Activated CD4-positive, alpha-beta memory T cell treated with anti-CD3 and anti-CD28 coated beads for 36 hours (primary cell): ENCODE measurements at regions not wholly inside any gene's neighbourhood (a gene's known extent, or its start where the extent isn't known, plus 50 kb on each side); places are given as distances from the start of the nearest gene placed in this dataset.

Experiments
- CTCF ChIA-PET: fragments of 350-600 bp; sonication (Branson Sonifier 250); formaldehyde crosslinking; loops from one replicate; lab custom pipeline; 2021; ENCODE audit warnings: antibody characterized with exemption, inconsistent platforms; lab: Charles Lee
- POLR2A ChIA-PET: fragments of 350-600 bp; sonication (Branson Sonifier 250); formaldehyde crosslinking; loops from one replicate; lab custom pipeline; 2021; ENCODE audit warnings: antibody characterized with exemption; lab: Charles Lee
- DNase-seq: peaks from one replicate; pipeline ENCODE4 v3.0.0-alpha.2; 2020
- H3K27ac Mint-ChIP-seq: one replicate; pipeline ENCODE4 v1.8.0; 2021; ENCODE audit warnings: mixed read lengths
- H3K27me3 Mint-ChIP-seq: one replicate; pipeline ENCODE4 v1.8.0; 2021; ENCODE audit warnings: mixed read lengths
- H3K36me3 Mint-ChIP-seq: one replicate; pipeline ENCODE4 v1.8.0; 2021; ENCODE audit warnings: mixed read lengths
- H3K4me1 Mint-ChIP-seq: one replicate; pipeline ENCODE4 v1.8.0; 2021; ENCODE audit warnings: low read depth, mixed read lengths
- H3K4me3 Mint-ChIP-seq: one replicate; pipeline ENCODE4 v1.8.0; 2021; ENCODE audit warnings: mild to moderate bottlenecking, mixed read lengths
- H3K9me3 Mint-ChIP-seq: one replicate; pipeline ENCODE4 v1.8.0; 2021; ENCODE audit warnings: mixed read lengths
- intact Hi-C: fragments of 100-400 bp; cut with micrococcal nuclease; formaldehyde crosslinking; loops from one replicate; pipeline ENCODE4 v1.15.1; 2023

- intact Hi-C loops: no loop called here
- POLR2A ChIA-PET: no interaction called here
- Mint-ChIP-seq H3K27me3 (peaks cover 7% of the 10 kb centered on the region), H3K9me3 (peaks cover 3% of the 10 kb centered on the region), H3K4me3 (no peak overlapping the region), H3K4me1 (no peaks in the 10 kb centered on the region), H3K36me3 (no peaks in the 10 kb centered on the region), H3K27ac (no peak overlapping the region)
- CTCF ChIA-PET: no interaction called here
- no peak for DNase-seq
Observed at GRCh38 chr2:176769021-176769420, 443.6 kb upstream of the HNRNPA3 start.

DNA sequence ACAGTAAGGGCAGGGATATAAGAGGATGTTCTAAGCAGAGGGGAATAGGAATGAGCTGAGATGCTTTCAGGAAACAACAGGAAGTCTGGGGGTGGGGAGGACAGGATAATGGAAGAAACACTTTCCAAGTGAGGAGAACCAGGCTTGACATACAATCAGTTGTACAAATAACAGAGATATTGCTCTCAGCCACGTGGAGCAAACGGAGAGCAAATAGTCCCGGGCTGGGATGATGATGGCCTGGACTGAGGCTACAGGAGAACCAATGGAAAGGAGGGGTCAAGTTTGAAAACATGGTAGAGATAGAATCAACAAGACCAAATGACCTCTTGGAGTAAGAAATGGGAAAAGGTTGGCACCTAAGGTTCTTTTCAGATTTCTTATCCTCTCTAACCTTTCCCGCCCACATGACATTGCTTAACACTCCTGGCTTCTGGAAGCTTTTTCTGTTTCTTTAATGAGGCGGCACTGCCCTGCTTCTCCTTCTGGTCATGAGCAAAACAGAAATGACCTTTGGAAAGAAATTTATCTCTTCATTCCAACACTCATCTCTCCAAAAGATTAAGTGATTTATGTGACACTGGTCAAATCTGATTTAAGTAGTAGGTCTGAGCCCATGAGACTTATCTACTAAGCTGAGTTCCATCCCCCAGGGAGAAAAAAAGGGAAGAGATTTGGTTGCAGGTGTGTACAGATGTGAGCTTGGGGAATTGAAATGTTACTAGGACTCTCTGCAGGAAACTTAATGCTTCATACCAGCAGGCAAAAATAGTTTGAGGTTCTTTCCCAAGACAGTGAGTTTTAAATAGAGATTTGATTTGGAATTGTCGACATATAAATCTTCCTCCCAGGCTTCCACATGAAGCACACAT lies 442.9 kb upstream of the HNRNPA3 start:
- ChIA-PET CTCF (no interaction called here), POLR2A (no interaction called here)
- H3K4me1 Mint-ChIP-seq: no peaks in the 10 kb centered on the region
- peaks cover 6% of the 10 kb centered on the region for H3K27me3 Mint-ChIP-seq
- H3K36me3 Mint-ChIP-seq: no peaks in the 10 kb centered on the region
- no peak overlapping the region for H3K4me3 Mint-ChIP-seq
- H3K27ac Mint-ChIP-seq: no peak overlapping the region
- intact Hi-C loops: no loop called here
- no peak for DNase-seq
- peaks cover 3% of the 10 kb centered on the region for H3K9me3 Mint-ChIP-seq

- intact Hi-C loops: no loop called here
- no peak overlapping the region for H3K27ac Mint-ChIP-seq
- no peak for DNase-seq
- ChIA-PET POLR2A (no interaction called here), CTCF (no interaction called here)
- H3K9me3 Mint-ChIP-seq: peaks cover 3% of the 10 kb centered on the region
- no peaks in the 10 kb centered on the region for H3K36me3 Mint-ChIP-seq
- no peaks in the 10 kb centered on the region for H3K4me1 Mint-ChIP-seq
- H3K4me3 Mint-ChIP-seq: no peak overlapping the region
- H3K27me3 Mint-ChIP-seq: peaks cover 6% of the 10 kb centered on the region
Observed at GRCh38 chr2:176772816-176773215, 439.8 kb upstream of the HNRNPA3 start.

GRCh38 chr2:176774766-176775451 lies 437.7 kb upstream of the HNRNPA3 start:
- CTCF ChIA-PET: interaction anchor here (0.6 kb wide), 1 partner anchor 336 kb away, joined by 3 read pairs; no protein-coding TSS in a partner anchor
- Mint-ChIP-seq H3K36me3 (no peaks in the 10 kb centered on the region), H3K9me3 (peaks cover 3% of the 10 kb centered on the region)

GRCh38 chr2:176777262-176777661 lies 435.3 kb upstream of the HNRNPA3 start:
- intact Hi-C loops: no loop called here
- H3K4me1 Mint-ChIP-seq: peaks cover 5% of the 10 kb centered on the region

More at GRCh38 chr2:176774766-176775451, 437.7 kb upstream of the HNRNPA3 start:
- intact Hi-C loops: no loop called here
- POLR2A ChIA-PET: no interaction called here
- H3K4me3 Mint-ChIP-seq: no peak overlapping the region
- no peak overlapping the region for H3K27ac Mint-ChIP-seq
- no peaks in the 10 kb centered on the region for H3K4me1 Mint-ChIP-seq
- peaks cover 2% of the 10 kb centered on the region for H3K27me3 Mint-ChIP-seq
- no peak for DNase-seq

GRCh38 chr2:176779917-176780316 lies 432.7 kb upstream of the HNRNPA3 start:
- Mint-ChIP-seq H3K9me3 (peaks cover 8% of the 10 kb centered on the region), H3K4me3 (no peak overlapping the region), H3K27me3 (peaks cover 2% of the 10 kb centered on the region), H3K4me1 (peaks cover 5% of the 10 kb centered on the region), H3K36me3 (peaks cover 4% of the 10 kb centered on the region), H3K27ac (no peak overlapping the region)
- no peak for DNase-seq
- intact Hi-C loops: no loop called here
- CTCF ChIA-PET: interaction anchor here (0.7 kb wide), 1 partner anchor 63 kb away, joined by 3 read pairs; no protein-coding TSS in a partner anchor
- POLR2A ChIA-PET: no interaction called here

More at GRCh38 chr2:176777262-176777661, 435.3 kb upstream of the HNRNPA3 start:
- ChIA-PET POLR2A (no interaction called here), CTCF (no interaction called here)
- Mint-ChIP-seq H3K9me3 (peaks cover 8% of the 10 kb centered on the region), H3K27me3 (peaks cover 2% of the 10 kb centered on the region), H3K36me3 (peaks cover 2% of the 10 kb centered on the region), H3K27ac (no peak overlapping the region), H3K4me3 (no peak overlapping the region)
- no peak for DNase-seq

DNA sequence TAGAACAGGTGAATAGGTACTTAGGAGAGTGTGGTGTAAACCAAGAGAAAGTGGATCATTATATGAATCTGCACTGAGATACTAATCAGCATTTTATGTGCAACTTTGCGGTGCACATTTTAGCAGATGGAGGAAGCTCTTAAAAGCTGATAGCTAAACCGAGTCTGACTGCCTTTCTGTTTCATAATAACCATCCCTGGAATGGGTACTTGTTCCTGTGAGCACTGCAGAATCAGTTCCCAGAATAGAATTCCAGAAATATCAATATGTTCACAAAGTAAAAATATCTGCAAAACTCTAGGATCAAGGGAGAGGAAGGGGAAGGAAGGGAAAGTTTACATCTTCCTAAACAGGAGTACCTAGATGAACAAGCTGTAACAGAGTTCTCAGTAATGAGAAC lies 432.2 kb upstream of the HNRNPA3 start:
- H3K4me3 Mint-ChIP-seq: no peak overlapping the region
- no peaks in the 10 kb centered on the region for H3K27me3 Mint-ChIP-seq
- no peak for DNase-seq
- intact Hi-C loops: no loop called here
- H3K36me3 Mint-ChIP-seq: peaks cover 4% of the 10 kb centered on the region
- CTCF ChIA-PET: interaction anchor here (0.7 kb wide), 1 partner anchor 63 kb away, joined by 3 read pairs; no protein-coding TSS in a partner anchor
- peaks cover 5% of the 10 kb centered on the region for H3K4me1 Mint-ChIP-seq
- peaks cover 8% of the 10 kb centered on the region for H3K9me3 Mint-ChIP-seq
- POLR2A ChIA-PET: no interaction called here
- no peak overlapping the region for H3K27ac Mint-ChIP-seq

DNA sequence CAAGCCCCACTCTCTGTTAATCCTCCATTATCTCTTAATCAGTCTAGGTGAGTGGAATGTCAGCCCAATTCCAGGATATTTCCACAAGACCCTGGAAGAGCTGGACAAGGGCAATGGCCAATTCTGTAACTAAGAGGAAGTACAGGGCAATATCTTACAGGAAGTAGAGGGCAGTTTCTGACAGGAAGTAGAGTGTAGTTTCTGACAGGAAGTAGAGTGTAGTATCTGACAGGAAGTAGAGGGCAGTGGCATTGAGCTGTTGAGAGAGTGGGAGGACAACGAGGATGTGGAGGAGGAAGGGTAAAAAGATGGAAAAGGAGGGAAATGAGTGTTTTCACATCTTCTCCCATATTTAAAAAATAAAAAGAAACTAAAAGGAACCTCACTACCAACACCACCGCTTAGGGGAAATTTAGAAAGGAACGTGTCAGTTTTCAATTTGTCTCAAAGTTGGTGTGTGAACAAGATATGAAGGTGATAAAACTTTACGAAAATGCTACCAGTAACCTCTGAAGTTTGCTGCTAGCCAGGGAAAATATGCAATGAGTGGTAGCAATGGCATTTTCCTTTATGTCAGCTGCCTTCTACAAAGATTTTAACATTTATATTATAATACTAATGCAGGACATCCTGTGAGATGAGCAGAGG lies 430.9 kb upstream of the HNRNPA3 start:
- ChIA-PET POLR2A (no interaction called here), CTCF (no interaction called here)
- intact Hi-C loops: no loop called here
- Mint-ChIP-seq H3K4me3 (no peak overlapping the region), H3K27me3 (no peaks in the 10 kb centered on the region), H3K27ac (peak overlapping the region; percentile 16), H3K9me3 (peaks cover 8% of the 10 kb centered on the region), H3K36me3 (peaks cover 4% of the 10 kb centered on the region), H3K4me1 (peaks cover 5% of the 10 kb centered on the region)
- no peak for DNase-seq

- POLR2A ChIA-PET: no interaction called here
- Mint-ChIP-seq H3K4me1 (peaks cover 5% of the 10 kb centered on the region), H3K27me3 (no peaks in the 10 kb centered on the region), H3K9me3 (peaks cover 8% of the 10 kb centered on the region), H3K4me3 (no peak overlapping the region), H3K36me3 (peaks cover 4% of the 10 kb centered on the region), H3K27ac (no peak overlapping the region)
- DNase-seq: no peak
- intact Hi-C loops: no loop called here
- CTCF ChIA-PET: no interaction called here
Observed at GRCh38 chr2:176784633-176785200, 427.9 kb upstream of the HNRNPA3 start.

- Mint-ChIP-seq H3K4me1 (no peaks in the 10 kb centered on the region), H3K9me3 (no peaks in the 10 kb centered on the region), H3K4me3 (no peak overlapping the region), H3K36me3 (no peaks in the 10 kb centered on the region), H3K27ac (no peak overlapping the region), H3K27me3 (peaks cover 10% of the 10 kb centered on the region)
- ChIA-PET POLR2A (no interaction called here), CTCF (interaction anchor here (0.7 to 1.2 kb wide), 2 partner anchors 21 to 24 kb away, joined by 3 read pairs; no protein-coding TSS in a partner anchor)
- DNase-seq: no peak
- intact Hi-C loops: no loop called here
Observed at GRCh38 chr2:176789751-176790150, 422.8 kb upstream of the HNRNPA3 start.

DNA sequence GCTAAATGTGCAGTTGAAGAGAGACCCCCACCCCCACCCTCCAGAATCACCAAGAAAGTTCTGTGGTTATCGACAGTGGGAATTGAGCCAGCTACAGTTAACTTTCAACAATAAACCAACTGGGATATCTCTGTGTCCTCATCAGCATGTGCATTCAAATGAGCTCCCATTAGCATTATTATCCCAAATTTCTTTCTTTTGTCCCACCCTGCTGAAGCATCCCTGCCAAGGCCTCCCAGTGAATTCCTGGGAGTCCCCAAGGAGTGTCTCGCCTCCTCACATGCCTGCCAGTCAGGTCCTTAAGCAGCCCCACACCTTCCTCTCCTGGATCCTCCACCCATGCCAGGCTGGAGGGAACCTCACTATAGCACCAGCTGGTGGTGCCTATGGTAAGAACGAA lies 422.1 kb upstream of the HNRNPA3 start:
- Mint-ChIP-seq H3K9me3 (no peaks in the 10 kb centered on the region), H3K36me3 (no peaks in the 10 kb centered on the region), H3K4me1 (no peaks in the 10 kb centered on the region), H3K4me3 (no peak overlapping the region), H3K27me3 (peaks cover 13% of the 10 kb centered on the region), H3K27ac (no peak overlapping the region)
- ChIA-PET CTCF (no interaction called here), POLR2A (no interaction called here)
- DNase-seq: no peak
- intact Hi-C loops: no loop called here

GRCh38 chr2:176793792-176794191 lies 418.8 kb upstream of the HNRNPA3 start:
- Mint-ChIP-seq H3K9me3 (no peaks in the 10 kb centered on the region), H3K4me3 (no peak overlapping the region), H3K36me3 (no peaks in the 10 kb centered on the region), H3K4me1 (no peaks in the 10 kb centered on the region), H3K27me3 (peaks cover 13% of the 10 kb centered on the region), H3K27ac (no peak overlapping the region)
- no peak for DNase-seq
- CTCF ChIA-PET: no interaction called here
- POLR2A ChIA-PET: no interaction called here
- intact Hi-C loops: no loop called here
